Suprapubic skin (tissue), 4 donors: ENCODE measurements at regions not wholly inside any gene's neighbourhood (a gene's known extent, or its start where the extent isn't known, plus 50 kb on each side); places are given as distances from the start of the nearest gene placed in this dataset.
"Not testable (repeated sequence)": the region's sequence is repeated elsewhere in the genome, so short reads cannot be mapped to it uniquely, and the experiment has no call there.

Experiments used
- DNase-seq, 2 donors: peaks; one replicate each; pipeline ENCODE4 v3.0.0-alpha.2; 2019; ENCODE audit warnings: low spot score in 2 of 2
- H3K27ac ChIP-seq: fragments of 200-600 bp; sonication (generic); one replicate; pipeline ENCODE4 v1.5.1; 2019
- H3K27me3 ChIP-seq: fragments of 200-600 bp; sonication (generic); one replicate; pipeline ENCODE4 v1.5.1; 2019
- H3K36me3 ChIP-seq: fragments of 200-600 bp; sonication (generic); one replicate; pipeline ENCODE4 v1.5.1; 2019
- H3K4me1 ChIP-seq: fragments of 200-600 bp; sonication (generic); one replicate; pipeline ENCODE4 v1.5.1; 2019
- H3K4me3 ChIP-seq: fragments of 200-600 bp; sonication (generic); one replicate; pipeline ENCODE4 v1.5.1; 2019; ENCODE audit warnings: mild to moderate bottlenecking
- H3K9me3 ChIP-seq: fragments of 200-600 bp; sonication (generic); one replicate; pipeline ENCODE4 v1.5.1; 2019
- EP300 ChIP-seq: sonication (generic); formaldehyde crosslinking; IDR thresholded peaks from one replicate; pipeline ENCODE4 v1.6.1; 2017; ENCODE audit warnings: antibody characterized with exemption
- POLR2A ChIP-seq, 2 donors: fragments of 450-650 bp; IDR thresholded peaks; one replicate each; pipeline ENCODE4 v1.6.1; 2017; ENCODE audit warnings: antibody characterized with exemption in 2 of 2, mild to moderate bottlenecking in 2 of 2, moderate library complexity in 2 of 2
- POLR2AphosphoS5 ChIP-seq, 3 donors: sonication (generic); formaldehyde crosslinking; IDR thresholded peaks; one replicate each; pipeline ENCODE4 v1.6.1; 2017; ENCODE audit warnings: antibody characterized with exemption in 3 of 3
- WGBS: methylation state at CpG from one replicate; pipeline ENCODE4 v1.1.5; 2018; 5-methylcytosine and 5-hydroxymethylcytosine counted together
- TF ChIP-seq, protein P1 (sequence below), 2 donors: fragments of 200-600 bp in 1 of 2; fragments of 450-650 bp in 1 of 2; sonication (generic) in 1 of 2; IDR thresholded peaks; one replicate each; pipeline ENCODE4 v1.5.1; 2016 to 2019; ENCODE audit warnings: antibody characterized with exemption in 2 of 2, mild to moderate bottlenecking in 1 of 2, moderate library complexity in 1 of 2

DNA sequence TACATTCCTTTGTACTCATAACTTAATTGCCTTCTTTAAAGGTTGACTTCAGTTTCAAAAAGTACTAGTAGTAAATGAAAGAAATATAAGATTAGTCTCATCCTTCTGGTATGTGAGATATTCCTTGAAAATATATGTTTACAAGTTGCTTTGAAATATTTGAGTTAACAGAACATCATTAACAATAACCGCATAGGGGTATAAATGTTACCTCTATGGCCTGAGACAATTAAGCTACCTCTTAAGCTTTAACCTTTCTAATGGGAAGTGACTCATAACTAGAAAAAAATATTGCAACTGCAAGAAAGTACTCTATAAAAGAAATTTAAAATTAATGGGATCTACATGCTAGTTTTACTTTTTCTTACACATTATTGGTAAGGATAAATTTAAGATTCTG, 399.0 kb downstream of the CDH10 start:
- Histone ChIP-seq H3K36me3 (no peaks in the 10 kb centered on the region), H3K4me3 (no peak overlapping the region), H3K27me3 (no peaks in the 10 kb centered on the region), H3K27ac (no peak overlapping the region), H3K9me3 (no peaks in the 10 kb centered on the region), H3K4me1 (no peaks in the 10 kb centered on the region)
- TF ChIP-seq, protein P1, sequence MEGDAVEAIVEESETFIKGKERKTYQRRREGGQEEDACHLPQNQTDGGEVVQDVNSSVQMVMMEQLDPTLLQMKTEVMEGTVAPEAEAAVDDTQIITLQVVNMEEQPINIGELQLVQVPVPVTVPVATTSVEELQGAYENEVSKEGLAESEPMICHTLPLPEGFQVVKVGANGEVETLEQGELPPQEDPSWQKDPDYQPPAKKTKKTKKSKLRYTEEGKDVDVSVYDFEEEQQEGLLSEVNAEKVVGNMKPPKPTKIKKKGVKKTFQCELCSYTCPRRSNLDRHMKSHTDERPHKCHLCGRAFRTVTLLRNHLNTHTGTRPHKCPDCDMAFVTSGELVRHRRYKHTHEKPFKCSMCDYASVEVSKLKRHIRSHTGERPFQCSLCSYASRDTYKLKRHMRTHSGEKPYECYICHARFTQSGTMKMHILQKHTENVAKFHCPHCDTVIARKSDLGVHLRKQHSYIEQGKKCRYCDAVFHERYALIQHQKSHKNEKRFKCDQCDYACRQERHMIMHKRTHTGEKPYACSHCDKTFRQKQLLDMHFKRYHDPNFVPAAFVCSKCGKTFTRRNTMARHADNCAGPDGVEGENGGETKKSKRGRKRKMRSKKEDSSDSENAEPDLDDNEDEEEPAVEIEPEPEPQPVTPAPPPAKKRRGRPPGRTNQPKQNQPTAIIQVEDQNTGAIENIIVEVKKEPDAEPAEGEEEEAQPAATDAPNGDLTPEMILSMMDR (IDR thresholded peaks at IDR 0.05): no peak
- TF ChIP-seq POLR2AphosphoS5 (IDR thresholded peaks at IDR 0.05) (no peak), POLR2A (IDR thresholded peaks at IDR 0.05) (no peak), EP300 (no peak)
- DNase-seq: no peak
- WGBS: 91% methylated on average over 1 of the region's 1 CpG

DNA sequence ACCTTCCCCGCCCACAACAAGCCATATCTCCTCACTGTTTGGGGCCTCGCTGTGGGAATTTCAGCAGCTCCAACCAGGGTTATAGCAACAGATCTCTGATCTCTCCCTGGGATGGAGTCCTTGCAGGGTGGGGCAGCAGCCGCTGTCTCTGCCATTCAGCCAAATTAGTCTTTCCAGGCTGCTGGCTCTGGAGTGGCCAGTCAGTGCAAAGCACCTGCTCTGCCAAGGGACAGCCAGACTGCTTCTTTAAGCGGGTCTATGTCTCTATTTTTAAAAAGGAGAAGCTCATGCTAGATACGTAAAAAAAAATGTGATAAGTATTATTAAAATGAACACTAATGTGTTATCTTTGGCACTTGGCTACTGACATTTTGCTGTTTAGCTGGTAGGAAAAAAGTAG, 380.2 kb downstream of the CDH10 start:
- H3K36me3 ChIP-seq: no peaks in the 10 kb centered on the region
- H3K4me3 ChIP-seq: no peak overlapping the region
- 86% methylated on average over 5 of the region's 5 CpGs for WGBS
- no peaks in the 10 kb centered on the region for H3K9me3 ChIP-seq
- TF ChIP-seq POLR2A (IDR thresholded peaks at IDR 0.05) (no peak), EP300 (no peak), POLR2AphosphoS5 (IDR thresholded peaks at IDR 0.05) (no peak)
- TF ChIP-seq, protein P1 (IDR thresholded peaks at IDR 0.05): no peak
- no peak for DNase-seq
- no peaks in the 10 kb centered on the region for H3K4me1 ChIP-seq
- H3K27ac ChIP-seq: no peak overlapping the region
- H3K27me3 ChIP-seq: no peaks in the 10 kb centered on the region

DNA sequence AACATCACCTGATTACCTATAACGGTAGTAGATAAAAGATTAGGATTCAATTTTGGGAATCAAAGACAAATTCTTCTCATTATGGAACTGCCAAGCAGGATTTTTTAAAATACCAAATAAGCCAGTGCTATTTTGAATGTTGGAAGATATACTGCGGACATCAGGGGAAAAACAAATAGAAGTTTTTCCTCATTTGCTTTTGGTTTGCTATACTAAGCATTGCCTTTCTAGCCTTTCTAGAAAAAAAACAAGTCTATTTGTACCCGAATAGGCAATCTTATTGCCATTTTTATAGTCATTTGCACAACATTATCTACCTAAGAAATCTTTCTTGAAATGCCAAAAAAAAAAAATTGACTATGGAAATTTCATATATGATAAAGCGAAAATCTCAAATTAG, 379.5 kb downstream of the CDH10 start:
- TF ChIP-seq POLR2AphosphoS5 (IDR thresholded peaks at IDR 0.05) (no peak), POLR2A (IDR thresholded peaks at IDR 0.05) (no peak), EP300 (no peak)
- TF ChIP-seq, protein P1 (IDR thresholded peaks at IDR 0.05): no peak
- no peak overlapping the region for H3K4me3 ChIP-seq
- WGBS: 87% methylated on average over 4 of the region's 4 CpGs

DNA sequence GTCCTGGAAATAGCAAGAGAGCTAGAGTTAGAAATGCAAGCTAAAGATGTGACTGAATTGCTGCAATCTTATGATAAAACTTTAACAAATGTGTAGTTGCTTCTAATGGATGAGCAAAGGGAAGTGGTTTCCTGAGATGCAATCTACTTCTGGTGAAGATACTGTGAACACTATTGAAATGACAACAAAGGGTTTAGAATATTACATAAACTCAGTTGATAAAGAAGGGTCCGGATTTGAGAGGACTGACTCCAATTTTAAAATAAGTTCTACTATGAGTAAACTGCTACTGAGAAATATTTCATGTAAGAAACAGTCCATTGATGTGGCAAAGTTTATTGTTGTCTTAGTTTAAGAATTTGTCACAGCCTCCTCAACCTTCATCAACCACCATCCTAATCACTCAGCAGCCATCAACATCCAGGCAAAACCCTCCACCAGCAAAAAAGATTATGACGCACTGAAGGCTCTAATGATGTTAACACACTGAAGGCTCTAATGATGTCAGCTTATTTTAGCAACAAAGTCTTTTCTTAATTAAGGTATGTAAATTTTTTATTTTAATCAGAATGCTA, 376.2 kb downstream of the CDH10 start:
- no peak overlapping the region for H3K4me3 ChIP-seq
- DNase-seq: no peak
- no peaks in the 10 kb centered on the region for H3K4me1 ChIP-seq
- H3K27ac ChIP-seq: no peak overlapping the region
- peaks cover 2% of the 10 kb centered on the region for H3K9me3 ChIP-seq
- H3K36me3 ChIP-seq: no peaks in the 10 kb centered on the region
- TF ChIP-seq POLR2A (IDR thresholded peaks at IDR 0.05) (no peak), EP300 (no peak), POLR2AphosphoS5 (IDR thresholded peaks at IDR 0.05) (no peak)
- TF ChIP-seq, protein P1 (IDR thresholded peaks at IDR 0.05): no peak
- 76% methylated on average over 2 of the region's 2 CpGs for WGBS
- no peaks in the 10 kb centered on the region for H3K27me3 ChIP-seq

More for the DNA sequence above, 379.5 kb downstream of the CDH10 start:
- Histone ChIP-seq H3K27ac (no peak overlapping the region), H3K27me3 (no peaks in the 10 kb centered on the region), H3K9me3 (no peaks in the 10 kb centered on the region), H3K36me3 (no peaks in the 10 kb centered on the region), H3K4me1 (no peaks in the 10 kb centered on the region)
- no peak for DNase-seq

DNA sequence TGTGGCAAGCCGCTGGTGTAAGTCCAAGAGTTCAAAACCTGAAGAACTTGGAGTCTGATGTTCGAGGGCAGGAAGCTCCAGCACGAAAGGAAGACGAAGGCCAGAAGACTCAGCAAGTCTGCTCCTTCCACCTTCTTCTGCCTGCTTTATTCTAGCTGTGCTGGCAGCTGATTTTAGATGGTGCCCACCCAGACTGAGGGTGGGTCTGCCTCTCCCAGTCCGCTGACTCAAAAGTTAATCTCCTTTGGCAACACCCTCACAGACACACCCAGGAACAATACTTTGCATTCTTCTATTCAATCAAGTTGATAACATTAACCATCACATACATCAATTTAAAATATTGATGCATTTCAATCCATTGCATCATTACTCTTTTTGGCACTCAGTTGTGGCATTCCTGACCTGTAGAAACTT, 373.1 kb downstream of the CDH10 start:
- WGBS: 79% methylated on average over 5 of the region's 5 CpGs

DNA sequence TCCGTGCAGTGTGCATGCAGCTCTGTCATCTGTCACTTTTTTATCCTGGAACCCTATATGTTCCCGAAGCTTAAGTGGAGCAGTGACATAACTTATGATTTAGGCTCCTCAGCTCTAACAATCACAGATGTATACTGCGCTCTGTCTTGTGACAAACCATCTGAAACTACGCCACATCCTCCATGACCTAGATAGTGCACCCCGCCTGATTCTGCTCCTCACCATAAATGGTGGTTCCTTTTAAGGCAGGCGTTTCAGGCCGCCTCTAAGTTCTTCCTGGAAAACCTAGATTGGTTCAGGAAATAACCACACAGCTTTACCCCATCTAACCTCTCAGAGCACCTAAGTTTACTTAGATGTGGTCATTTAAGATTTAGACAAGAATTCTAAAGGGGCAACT, 372.0 kb downstream of the CDH10 start:
- no peak overlapping the region for H3K4me3 ChIP-seq
- no peak overlapping the region for H3K27ac ChIP-seq
- H3K4me1 ChIP-seq: no peaks in the 10 kb centered on the region
- WGBS: 88% methylated on average over 7 of the region's 7 CpGs
- no peaks in the 10 kb centered on the region for H3K36me3 ChIP-seq
- TF ChIP-seq EP300 (no peak), POLR2AphosphoS5 (IDR thresholded peaks at IDR 0.05) (no peak), POLR2A (IDR thresholded peaks at IDR 0.05) (no peak)
- TF ChIP-seq, protein P1 (IDR thresholded peaks at IDR 0.05): no peak
- peaks cover 2% of the 10 kb centered on the region for H3K9me3 ChIP-seq
- no peak for DNase-seq
- H3K27me3 ChIP-seq: no peaks in the 10 kb centered on the region

More for the DNA sequence above, 373.1 kb downstream of the CDH10 start:
- not testable (repeated sequence) for H3K9me3 ChIP-seq, H3K36me3 ChIP-seq, H3K4me1 ChIP-seq, H3K27me3 ChIP-seq, H3K4me3 ChIP-seq, DNase-seq, H3K27ac ChIP-seq
